Activated T-cell treated with anti-CD3 and anti-CD28 coated beads, Interleukin-2, amount 50 U/mL, for 1 hour (primary cell): ENCODE measurements at regions not wholly inside any gene's neighbourhood (a gene's known extent, or its start where the extent isn't known, plus 50 kb on each side); places are given as distances from the start of the nearest gene placed in this dataset.
"Not testable (repeated sequence)": the region's sequence is repeated elsewhere in the genome, so short reads cannot be mapped to it uniquely, and the experiment has no call there.

Experiments used
- DNase-seq: peaks from one replicate; pipeline ENCODE4 v3.0.0-alpha.2; 2020

DNA sequence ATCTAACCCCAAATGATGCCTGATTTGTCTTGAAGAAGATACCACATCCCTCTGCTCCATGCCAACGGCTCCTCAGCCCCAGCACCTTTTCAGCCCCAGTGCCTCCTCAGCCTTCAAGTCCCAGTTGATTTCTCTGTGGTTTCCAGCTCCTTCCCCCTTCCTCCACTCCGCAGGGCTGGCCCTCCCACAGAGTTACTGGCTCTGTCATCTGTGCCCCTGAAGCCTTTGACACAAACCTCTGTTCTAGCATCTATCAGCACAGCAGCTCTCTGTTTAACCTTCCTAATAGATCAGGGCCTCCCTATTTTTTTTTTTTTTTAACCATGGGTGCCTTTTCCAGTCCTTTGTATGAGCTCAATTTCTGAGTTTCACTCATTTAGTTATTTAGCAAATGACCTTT lies 201.3 kb upstream of the CXCR4 start:
- DNase-seq = no peak

GRCh38 chr2:136314240-136314639 lies 196.3 kb upstream of the CXCR4 start:
- no peak for DNase-seq

DNA sequence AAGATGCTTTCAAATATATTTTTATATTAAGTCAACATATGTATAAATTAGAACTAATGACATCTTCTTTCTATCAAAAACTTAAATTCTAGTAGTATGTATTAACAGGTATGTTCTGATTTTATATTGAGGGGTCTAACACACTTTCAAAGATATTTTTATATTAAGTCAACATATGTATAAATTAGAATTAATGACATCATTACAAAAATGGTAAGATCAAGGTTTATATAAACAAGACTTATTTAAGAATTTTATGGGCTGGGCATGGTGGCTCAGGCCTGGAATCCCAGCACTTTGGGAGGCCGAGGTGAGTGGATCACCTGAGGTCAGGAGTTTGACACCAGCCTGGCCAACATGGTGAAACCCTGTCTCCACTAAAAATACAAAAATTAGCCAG lies 194.6 kb upstream of the CXCR4 start:
- DNase-seq = not testable (repeated sequence)

DNA sequence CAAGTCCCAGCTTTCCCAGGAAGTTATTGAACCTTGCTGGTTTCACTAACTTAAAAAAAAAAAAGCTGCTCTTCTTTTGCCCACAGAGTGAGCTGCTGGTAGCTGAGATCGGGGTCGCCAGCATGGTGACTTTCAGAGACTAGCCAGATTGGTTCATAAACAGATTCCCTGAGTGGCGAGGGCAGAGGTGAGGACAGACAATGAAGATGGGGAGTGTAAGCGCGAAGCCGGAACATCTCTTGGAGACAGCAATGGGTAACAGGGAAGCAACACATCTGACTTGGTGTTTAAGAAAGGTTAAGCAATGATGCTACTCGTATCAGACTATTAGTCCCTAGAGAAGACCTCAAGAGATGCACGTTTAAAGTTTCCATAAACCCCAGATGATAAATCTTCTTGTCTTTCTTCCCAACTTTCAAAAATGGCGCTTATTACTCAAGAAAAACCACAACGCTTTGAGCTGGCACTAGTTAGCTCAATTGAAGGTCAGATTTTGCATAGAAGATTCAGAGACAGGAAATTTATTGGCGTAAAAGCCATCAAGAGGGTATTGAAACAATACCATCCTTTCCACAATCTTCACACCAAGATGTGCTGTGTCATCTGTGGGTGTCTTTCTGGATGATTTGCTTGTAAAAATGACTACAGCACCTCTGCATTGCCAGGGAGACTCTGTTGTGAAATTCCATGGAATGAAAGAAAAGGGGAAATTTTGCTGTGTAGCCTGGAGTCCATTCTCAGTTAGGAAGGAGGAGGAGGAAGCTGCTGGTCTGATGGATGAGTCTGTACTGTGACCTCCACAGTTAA lies 193.1 kb upstream of the CXCR4 start:
- DNase-seq = no peak

- no peak for DNase-seq
Measured at GRCh38 chr2:136310005-136310495, 192.1 kb upstream of the CXCR4 start.

GRCh38 chr2:136308611-136309010 lies 190.7 kb upstream of the CXCR4 start:
- DNase-seq = no peak

GRCh38 chr2:136306836-136307235 lies 188.9 kb upstream of the CXCR4 start:
- no peak for DNase-seq

DNA sequence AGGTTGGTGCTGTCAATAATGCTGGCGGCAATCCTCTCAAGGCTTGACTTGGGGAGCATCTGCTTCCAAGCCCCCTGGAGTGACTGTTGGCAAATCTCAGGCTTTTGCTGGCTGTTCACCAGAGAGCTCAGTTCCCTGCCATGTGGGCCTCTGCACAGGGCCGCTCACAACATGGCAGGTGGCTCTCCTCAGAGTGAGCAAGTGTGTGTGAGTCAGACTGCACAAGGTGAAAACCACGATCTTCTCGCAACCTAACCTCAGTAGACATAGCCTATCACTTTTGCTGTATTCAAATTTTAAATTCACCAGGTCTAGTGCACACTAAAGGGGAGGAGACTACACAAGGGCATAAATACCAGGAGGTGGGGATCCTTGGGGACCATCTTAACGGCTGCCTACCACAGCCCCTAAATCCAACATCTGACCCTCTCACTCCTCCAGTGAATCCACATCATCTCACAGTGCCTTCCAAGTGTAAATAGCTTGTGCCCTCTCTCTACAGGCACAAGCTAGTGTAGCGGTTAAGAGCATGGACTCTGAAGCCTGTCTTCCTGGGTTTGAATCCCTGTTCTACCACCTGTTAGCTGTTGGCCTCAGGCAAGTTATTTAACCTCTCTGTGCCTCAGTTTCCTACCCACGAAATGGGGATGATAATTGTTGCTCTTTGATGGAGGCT lies 187.7 kb upstream of the CXCR4 start:
- no peak for DNase-seq

DNA sequence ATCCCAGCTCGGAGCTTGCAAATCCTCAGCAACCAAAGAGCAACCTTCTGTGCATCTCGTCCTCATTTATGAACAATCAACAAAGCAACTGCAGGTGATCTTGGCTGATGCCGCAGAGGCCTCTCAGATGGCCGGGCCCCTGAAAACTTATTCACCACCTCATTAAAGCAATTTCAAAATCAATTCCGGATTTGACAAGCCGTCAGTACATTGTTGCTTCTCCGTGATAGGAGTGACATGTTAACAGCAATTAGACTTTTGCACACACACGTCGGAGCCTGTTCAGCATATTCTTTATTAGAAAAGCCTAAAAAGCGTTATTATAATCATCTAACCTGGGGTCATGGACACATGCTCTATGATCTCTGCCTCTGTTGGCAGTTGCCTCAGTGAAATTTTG lies 183.1 kb upstream of the CXCR4 start:
- DNase-seq = no peak

- no peak for DNase-seq
Measured at GRCh38 chr2:136298631-136299030, 180.7 kb upstream of the CXCR4 start.

GRCh38 chr2:136297994-136298393 lies 180.0 kb upstream of the CXCR4 start:
- DNase-seq = no peak

- no peak for DNase-seq
Measured at GRCh38 chr2:136297312-136297711, 179.4 kb upstream of the CXCR4 start.

GRCh38 chr2:136295168-136295567 lies 177.2 kb upstream of the CXCR4 start:
- DNase-seq = no peak

DNA sequence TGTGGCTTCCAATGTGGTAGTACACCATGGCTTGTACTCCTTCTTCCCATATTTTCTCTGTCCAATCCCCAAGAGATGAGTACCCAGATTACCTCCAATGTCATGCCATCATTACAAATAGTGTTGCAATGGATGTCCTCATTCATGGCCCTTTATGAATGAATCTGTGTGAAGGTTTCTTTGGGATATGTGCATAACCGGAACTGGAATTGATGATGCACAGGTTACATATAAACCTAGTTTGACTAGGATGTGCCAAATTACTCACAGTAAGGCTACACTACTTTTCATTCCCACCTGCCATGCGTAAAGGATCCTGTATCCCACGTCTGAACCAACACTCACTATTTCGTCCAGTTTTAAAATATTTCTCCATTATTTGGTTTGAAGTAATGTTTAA lies 173.9 kb upstream of the CXCR4 start:
- no peak for DNase-seq

DNA sequence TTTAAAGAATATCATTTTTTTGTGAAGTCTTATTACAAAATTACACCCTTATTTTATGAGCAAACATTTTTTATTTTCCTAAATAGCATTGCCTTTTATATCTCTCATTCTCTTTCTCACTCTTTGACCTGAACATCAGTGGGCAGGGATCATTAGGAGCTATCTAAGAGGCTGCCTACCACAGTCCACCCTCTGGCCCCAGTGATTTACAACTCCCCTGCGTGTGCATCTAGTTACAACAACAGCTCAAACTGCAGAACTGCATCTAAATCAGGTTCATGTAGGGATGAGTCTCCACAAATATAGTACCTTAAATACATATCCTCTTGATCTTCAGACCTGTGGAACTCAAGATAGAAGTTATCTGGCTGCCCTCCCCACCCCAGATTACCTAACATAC lies 172.4 kb upstream of the CXCR4 start:
- DNase-seq = no peak

DNA sequence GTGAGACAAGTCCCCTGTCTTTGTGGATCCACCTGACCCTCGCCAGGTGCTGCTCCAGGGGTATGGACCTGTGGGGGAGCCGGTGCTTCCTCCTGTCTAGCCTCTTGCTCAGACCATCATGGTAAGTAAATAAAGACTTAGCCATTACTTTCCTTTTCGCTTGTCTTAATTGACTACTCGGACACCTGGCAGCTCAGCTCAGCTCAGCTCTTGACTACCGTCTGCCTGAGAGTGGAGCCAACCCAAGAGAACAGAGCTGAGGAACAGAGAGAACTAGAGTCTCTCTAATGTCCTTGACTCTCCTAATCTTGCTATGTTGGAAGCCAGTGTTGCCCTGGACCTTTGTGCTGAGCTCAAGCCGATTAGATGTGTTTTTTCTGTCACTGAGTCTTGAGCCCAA lies 170.3 kb upstream of the CXCR4 start:
- no peak for DNase-seq

- DNase-seq = no peak
Measured at GRCh38 chr2:136286423-136286822, 168.5 kb upstream of the CXCR4 start.

DNA sequence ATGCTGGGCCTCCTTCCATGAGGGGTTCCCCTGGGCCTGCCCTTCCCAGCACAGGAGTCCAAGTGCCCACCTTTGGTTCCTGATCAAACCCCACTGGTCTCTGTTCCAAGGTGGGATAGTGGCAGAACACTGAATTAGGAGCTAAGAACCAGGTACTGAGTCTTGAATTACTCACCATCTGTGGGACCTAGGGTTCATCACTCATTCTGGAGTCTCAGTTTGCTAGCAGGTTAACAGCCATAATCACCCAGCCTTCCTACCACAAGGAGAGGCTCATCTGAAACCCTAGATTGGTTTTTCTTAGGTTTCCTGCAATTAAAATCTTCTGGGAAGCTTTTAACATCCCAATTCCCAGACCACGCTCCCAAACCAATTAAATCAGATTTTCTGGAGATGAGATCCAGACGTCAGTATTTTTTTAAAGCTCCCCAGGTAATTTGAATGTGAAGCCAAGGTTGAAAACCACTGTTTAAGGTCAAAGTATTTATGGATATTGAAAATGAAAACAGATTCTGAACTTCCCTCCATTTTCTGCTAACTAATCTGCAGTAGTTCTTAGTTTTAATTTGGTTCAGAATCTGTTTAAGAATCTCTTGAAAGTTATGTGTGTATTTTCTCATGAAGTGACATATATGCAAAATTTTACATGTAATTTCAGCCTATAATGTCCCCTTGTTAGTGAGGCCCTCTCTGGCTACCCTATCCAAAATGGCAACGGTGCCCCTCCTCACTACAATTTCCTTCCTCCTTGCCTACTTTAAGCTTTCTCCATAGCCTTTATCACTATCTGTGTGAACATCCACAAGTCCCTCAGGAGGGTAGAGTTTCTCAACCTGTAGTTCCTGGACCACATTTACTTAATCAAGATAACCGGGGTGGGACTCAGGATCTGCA lies 166.5 kb upstream of the CXCR4 start:
- no peak for DNase-seq

DNA sequence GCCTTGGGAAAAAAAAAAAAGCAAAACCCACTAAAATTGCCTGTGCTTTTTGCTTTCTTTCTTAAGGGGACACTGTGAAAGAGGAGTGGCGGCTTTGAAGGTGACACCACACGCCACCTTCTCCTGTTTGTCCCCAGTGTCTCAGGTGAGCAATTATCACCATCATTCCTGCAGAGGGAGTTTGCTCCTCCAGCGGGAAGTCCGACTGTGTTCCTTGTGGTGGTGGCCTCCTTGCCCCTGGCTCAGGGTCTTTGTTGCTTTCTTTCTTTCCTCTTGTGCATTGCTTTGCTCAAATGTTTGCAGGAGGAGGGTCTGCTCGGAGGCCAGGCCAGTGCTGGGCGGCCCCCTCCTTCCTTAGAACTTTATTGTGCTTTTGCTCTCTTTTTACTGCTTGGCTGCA lies 164.3 kb upstream of the CXCR4 start:
- DNase-seq = no peak

- DNase-seq = peak; percentile 61
Measured at GRCh38 chr2:136281281-136282114, 163.5 kb upstream of the CXCR4 start.

- DNase-seq = not testable (repeated sequence)
Measured at GRCh38 chr2:136266346-136266745, 148.4 kb upstream of the CXCR4 start.

DNA sequence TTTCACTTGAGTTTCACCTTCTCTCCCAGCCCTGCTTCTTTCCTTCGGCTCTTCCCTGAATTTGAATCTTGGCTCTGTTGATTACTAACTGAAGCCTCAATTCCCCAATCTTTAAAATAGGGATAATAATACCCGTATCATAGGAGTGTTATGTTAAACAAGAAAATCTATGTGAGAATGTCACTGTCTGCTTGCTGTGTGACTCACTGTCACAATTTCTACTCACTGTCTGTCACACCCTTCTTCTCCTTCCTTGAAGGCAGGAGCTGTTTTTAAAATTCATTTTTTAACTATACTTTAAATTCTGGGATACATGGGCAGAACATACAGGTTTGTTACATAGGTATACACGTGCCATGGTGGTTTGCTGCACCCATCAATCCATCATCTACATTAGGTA lies 141.6 kb upstream of the CXCR4 start:
- DNase-seq = no peak
